ENCODE measurements at regions not wholly inside any gene's neighbourhood (a gene's known extent, or its start where the extent isn't known, plus 50 kb on each side); places are given as distances from the start of the nearest gene placed in this dataset.

- 79 to 84% methylated on average over 2 of the region's 2 CpGs for WGBS, 2 donors
- no peak for DNase-seq
Observed at GRCh38 chr4:119752936-119753335, 124.3 kb upstream of the PDE5A start.

GRCh38 chr4:119750771-119751170 is 122.2 kb upstream of the PDE5A start:
- Histone ChIP-seq H3K4me3 (no peak overlapping the region), H3K4me1 (no peaks in the 10 kb centered on the region), H3K27ac (no peak overlapping the region), H3K36me3 (ENCODE audit: low read depth, missing control alignments) (no peaks in the 10 kb centered on the region), H3K27me3 (no peaks in the 10 kb centered on the region), H3K9me3 (no peaks in the 10 kb centered on the region)
- WGBS, 2 donors: 79 to 86% methylated on average over 1 of the region's 1 CpG
- intact Hi-C loops (cut with DNase I; ENCODE audit: low total_unique reads): no loop called here
- TF ChIP-seq CTCF (IDR thresholded peaks at IDR 0.05) (no peak), POLR2A (IDR thresholded peaks at IDR 0.05) (no peak)
- no peak for DNase-seq

More at GRCh38 chr4:119752936-119753335, 124.3 kb upstream of the PDE5A start:
- intact Hi-C loops (cut with DNase I; ENCODE audit: low total_unique reads): no loop called here
- TF ChIP-seq POLR2A (IDR thresholded peaks at IDR 0.05) (no peak), CTCF (IDR thresholded peaks at IDR 0.05) (no peak)
- no peaks in the 10 kb centered on the region for H3K36me3 ChIP-seq (ENCODE audit: low read depth, missing control alignments)
- H3K27me3 ChIP-seq: no peaks in the 10 kb centered on the region
- no peaks in the 10 kb centered on the region for H3K9me3 ChIP-seq
- H3K4me1 ChIP-seq: no peaks in the 10 kb centered on the region
- H3K27ac ChIP-seq: no peak overlapping the region
- H3K4me3 ChIP-seq: no peak overlapping the region

- Histone ChIP-seq H3K4me3 (no peak overlapping the region), H3K27me3 (no peaks in the 10 kb centered on the region), H3K9me3 (no peaks in the 10 kb centered on the region), H3K27ac (no peak overlapping the region), H3K4me1 (no peaks in the 10 kb centered on the region), H3K36me3 (ENCODE audit: low read depth, missing control alignments) (no peaks in the 10 kb centered on the region)
- intact Hi-C loops (cut with DNase I; ENCODE audit: low total_unique reads): no loop called here
- no peak for DNase-seq
- TF ChIP-seq CTCF (IDR thresholded peaks at IDR 0.05): no peak
- TF ChIP-seq POLR2A (IDR thresholded peaks at IDR 0.05): no peak
Observed at GRCh38 chr4:119750048-119750447, 121.4 kb upstream of the PDE5A start.

- TF ChIP-seq CTCF (IDR thresholded peaks at IDR 0.05): no peak
- no peak for TF ChIP-seq POLR2A (IDR thresholded peaks at IDR 0.05)
- Histone ChIP-seq H3K4me1 (no peaks in the 10 kb centered on the region), H3K4me3 (no peak overlapping the region), H3K27ac (no peak overlapping the region), H3K27me3 (no peaks in the 10 kb centered on the region), H3K36me3 (ENCODE audit: low read depth, missing control alignments) (no peaks in the 10 kb centered on the region), H3K9me3 (no peaks in the 10 kb centered on the region)
- 47% methylated on average over 2 of the region's 2 CpGs for WGBS, 2 donors
- no peak for DNase-seq
- intact Hi-C loops (cut with DNase I; ENCODE audit: low total_unique reads): no loop called here
Observed at GRCh38 chr4:119748853-119749252, 120.2 kb upstream of the PDE5A start.

- Histone ChIP-seq H3K27me3 (no peaks in the 10 kb centered on the region), H3K9me3 (no peaks in the 10 kb centered on the region), H3K4me3 (no peak overlapping the region), H3K27ac (no peak overlapping the region), H3K36me3 (ENCODE audit: low read depth, missing control alignments) (no peaks in the 10 kb centered on the region), H3K4me1 (no peaks in the 10 kb centered on the region)
- TF ChIP-seq CTCF (IDR thresholded peaks at IDR 0.05): no peak
- TF ChIP-seq POLR2A (IDR thresholded peaks at IDR 0.05): no peak
- DNase-seq: no peak
- intact Hi-C loops (cut with DNase I; ENCODE audit: low total_unique reads): no loop called here
- WGBS, 2 donors: 80 to 89% methylated on average over 3 of the region's 3 CpGs
Observed at GRCh38 chr4:119746951-119747350, 118.3 kb upstream of the PDE5A start.

All from testis (tissue), 2 donors.